ENCODE measurements at regions not wholly inside any gene's neighbourhood (a gene's known extent, or its start where the extent isn't known, plus 50 kb on each side); places are given as distances from the start of the nearest gene placed in this dataset.

GRCh38 chr18:40653682-40654081 is 1301.4 kb upstream of the PIK3C3 start:
- TF ChIP-seq POLR2A (IDR thresholded peaks at IDR 0.05) = no peak
- no peak for TF ChIP-seq CTCF (IDR thresholded peaks at IDR 0.05 in 8 of 11, conservative IDR thresholded peaks at IDR 0.05 in 3 of 11)
